GM12801 (cell line): ENCODE measurements at regions not wholly inside any gene's neighbourhood (a gene's known extent, or its start where the extent isn't known, plus 50 kb on each side); places are given as distances from the start of the nearest gene placed in this dataset.

Source experiments
- TF ChIP-seq, protein P1 (sequence below): IDR thresholded peaks from one replicate; pipeline ENCODE4 v1.5.1; 2011; ENCODE audit warnings: control low read depth; ENCODE audit not compliant: insufficient read length; ENCODE audit errors: extremely low read depth

DNA sequence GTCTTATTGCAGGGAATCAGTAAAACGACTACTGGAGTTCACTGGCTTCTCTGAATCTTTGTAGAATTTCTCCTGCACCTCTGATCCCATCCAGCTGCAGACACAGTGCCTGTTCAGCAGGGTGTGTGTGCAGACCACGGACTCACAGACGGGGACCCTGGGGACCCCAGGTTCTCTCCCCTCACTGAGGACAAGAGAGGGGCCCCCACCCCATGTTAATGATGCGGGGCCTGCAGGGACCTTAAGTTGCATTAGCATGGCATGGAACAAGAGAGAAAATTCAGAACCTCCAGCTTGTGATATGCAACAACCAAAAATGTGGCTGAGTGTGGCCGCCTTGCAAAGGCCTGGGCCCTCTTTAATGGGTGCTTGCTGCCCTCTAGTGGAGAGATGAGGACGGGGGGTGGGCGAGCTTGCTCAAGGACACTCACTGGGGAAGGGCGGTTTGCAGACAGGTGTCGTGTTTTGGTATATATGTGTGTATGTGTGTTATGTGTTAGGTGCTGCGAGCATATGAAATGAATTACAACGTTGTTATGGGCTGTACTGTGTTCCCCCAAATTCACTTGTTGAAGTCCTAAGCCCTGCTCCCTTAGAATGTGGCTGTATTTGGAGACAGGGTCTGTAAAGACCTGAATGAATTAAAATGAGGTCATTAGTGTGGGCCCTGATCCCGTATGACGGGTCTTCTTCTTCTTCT is 84.4 kb upstream of the SEPTIN5 start:
- TF ChIP-seq, protein P1, sequence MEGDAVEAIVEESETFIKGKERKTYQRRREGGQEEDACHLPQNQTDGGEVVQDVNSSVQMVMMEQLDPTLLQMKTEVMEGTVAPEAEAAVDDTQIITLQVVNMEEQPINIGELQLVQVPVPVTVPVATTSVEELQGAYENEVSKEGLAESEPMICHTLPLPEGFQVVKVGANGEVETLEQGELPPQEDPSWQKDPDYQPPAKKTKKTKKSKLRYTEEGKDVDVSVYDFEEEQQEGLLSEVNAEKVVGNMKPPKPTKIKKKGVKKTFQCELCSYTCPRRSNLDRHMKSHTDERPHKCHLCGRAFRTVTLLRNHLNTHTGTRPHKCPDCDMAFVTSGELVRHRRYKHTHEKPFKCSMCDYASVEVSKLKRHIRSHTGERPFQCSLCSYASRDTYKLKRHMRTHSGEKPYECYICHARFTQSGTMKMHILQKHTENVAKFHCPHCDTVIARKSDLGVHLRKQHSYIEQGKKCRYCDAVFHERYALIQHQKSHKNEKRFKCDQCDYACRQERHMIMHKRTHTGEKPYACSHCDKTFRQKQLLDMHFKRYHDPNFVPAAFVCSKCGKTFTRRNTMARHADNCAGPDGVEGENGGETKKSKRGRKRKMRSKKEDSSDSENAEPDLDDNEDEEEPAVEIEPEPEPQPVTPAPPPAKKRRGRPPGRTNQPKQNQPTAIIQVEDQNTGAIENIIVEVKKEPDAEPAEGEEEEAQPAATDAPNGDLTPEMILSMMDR = peak; percentile 42

DNA sequence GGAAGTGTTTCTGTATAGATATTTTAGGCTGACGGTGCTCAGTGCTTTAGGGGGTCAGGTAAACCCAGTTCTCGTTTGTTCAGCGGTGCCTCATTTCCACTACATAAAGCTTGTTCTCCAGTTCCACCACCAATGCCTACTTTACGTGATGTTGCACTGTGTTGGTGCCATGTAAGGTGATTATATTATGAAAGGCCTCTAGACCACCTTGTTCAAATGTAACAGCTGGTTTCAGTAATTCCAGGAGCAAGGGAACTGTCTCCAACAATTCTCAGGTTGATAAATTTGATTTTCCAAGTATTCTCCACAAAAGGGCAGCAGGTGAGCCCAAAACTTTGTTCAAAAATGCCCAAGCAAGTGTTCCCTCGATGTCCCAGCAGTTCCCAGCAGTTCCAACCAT is 83.7 kb upstream of the SEPTIN5 start:
- TF ChIP-seq, protein P1 = no peak

- TF ChIP-seq, protein P1 = no peak
Observed at GRCh38 chr22:19631899-19632667, 82.2 kb upstream of the SEPTIN5 start.

DNA sequence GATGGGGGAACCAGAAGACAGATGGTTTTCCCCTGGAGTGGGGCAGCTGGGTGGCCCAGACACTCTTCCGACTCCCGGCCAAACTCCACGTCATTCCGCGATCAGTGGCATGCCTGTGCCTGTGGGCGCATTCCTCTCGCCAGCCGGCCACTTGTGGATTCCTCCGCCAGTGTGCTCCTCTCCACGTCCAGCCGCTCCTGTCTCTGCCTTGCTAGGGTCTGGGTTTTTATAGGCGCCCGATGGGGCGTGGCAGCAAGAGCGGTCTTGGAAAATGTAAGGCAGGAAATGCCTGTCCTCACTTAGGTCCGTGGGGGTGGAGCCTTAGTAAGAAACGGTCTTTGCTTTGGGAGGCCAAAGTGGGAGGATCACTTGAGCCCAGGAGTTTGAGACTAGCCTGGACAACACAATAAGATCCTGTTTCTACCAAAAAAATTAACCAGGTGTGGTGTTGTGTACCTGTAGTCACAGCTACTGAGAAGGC is 81.6 kb upstream of the SEPTIN5 start:
- TF ChIP-seq, protein P1 = no peak

- TF ChIP-seq, protein P1 = no peak
Observed at GRCh38 chr22:19634226-19634975, 79.9 kb upstream of the SEPTIN5 start.

- TF ChIP-seq, protein P1 = no peak
Observed at GRCh38 chr22:19635644-19636043, 78.7 kb upstream of the SEPTIN5 start.
